IMR-90 (cell line): ENCODE measurements at regions not wholly inside any gene's neighbourhood (a gene's known extent, or its start where the extent isn't known, plus 50 kb on each side); places are given as distances from the start of the nearest gene placed in this dataset.
"Not testable (repeated sequence)": the region's sequence is repeated elsewhere in the genome, so short reads cannot be mapped to it uniquely, and the experiment has no call there.

Experiments
- ATAC-seq: fragments of 200-7000 bp; cut with Tn5 transposase; 2 replicates; pipeline ENCODE4 v1.9.1; 2020; ENCODE audit warnings: low read depth, mild to moderate bottlenecking, moderate library complexity
- BruUV-seq: library from RNA; stranded (reverse); fragments of 400-500 nt; replicated peaks from 2 replicates; lab custom pipeline; 2021; lab: Mats Ljungman, UMichigan
- CTCF ChIA-PET: fragments of 300-600 bp; formaldehyde crosslinking; extraction: SDS; loops from one replicate; lab custom pipeline; 2021; ENCODE audit warnings: antibody characterized with exemption; lab: Yijun Ruan, JAX
- POLR2A ChIA-PET: fragments of 300-600 bp; sonication (Branson Sonifier 250); formaldehyde crosslinking; loops from one replicate; lab custom pipeline; 2022; ENCODE audit warnings: antibody characterized with exemption; ENCODE audit not compliant: unreplicated experiment; lab: Charles Lee
- DNase-seq: peaks from one replicate; pipeline ENCODE4 v3.0.0; 2013
- H2AFZ ChIP-seq: replicated peaks from 2 replicates; pipeline ENCODE3; 2013; ENCODE audit warnings: low read length, mild to moderate bottlenecking; ENCODE audit not compliant: poor library complexity
- H2AK5ac ChIP-seq: 2 replicates; pipeline ENCODE4 v1.6.1; 2013; ENCODE audit warnings: low read depth, low read length, inconsistent platforms
- H2AK9ac ChIP-seq: replicated peaks from 2 replicates; pipeline ENCODE3; 2013; ENCODE audit warnings: mild to moderate bottlenecking, low read depth, low read length, moderate library complexity; ENCODE audit not compliant: poor library complexity
- H2BK120ac ChIP-seq: 2 replicates; pipeline ENCODE4 v1.6.1; 2013; ENCODE audit warnings: low read depth, low read length, inconsistent platforms
- H2BK15ac ChIP-seq: 3 replicates; pipeline ENCODE4 v1.6.1; 2013; ENCODE audit warnings: low read depth, low read length, inconsistent platforms
- H2BK20ac ChIP-seq: 2 replicates; pipeline ENCODE4 v1.6.1; 2013; ENCODE audit warnings: low read depth, mild to moderate bottlenecking, inconsistent platforms, low read length, moderate library complexity
- H2BK5ac ChIP-seq: 2 replicates; pipeline ENCODE4 v1.6.1; 2013; ENCODE audit warnings: mild to moderate bottlenecking, low read depth, low read length, inconsistent platforms; ENCODE audit not compliant: poor library complexity, severe bottlenecking
- H3K14ac ChIP-seq: replicated peaks from 2 replicates; pipeline ENCODE4 v1.6.1; 2013; ENCODE audit warnings: low read depth, low read length, inconsistent platforms
- H3K18ac ChIP-seq: 2 replicates; pipeline ENCODE4 v1.6.1; 2013; ENCODE audit warnings: low read depth, low read length, control low read depth
- H3K23ac ChIP-seq: 2 replicates; pipeline ENCODE4 v1.6.1; 2013; ENCODE audit warnings: low read depth, low read length, inconsistent platforms
- H3K27ac ChIP-seq: 2 replicates; pipeline ENCODE4 v1.5.1; 2013; ENCODE audit warnings: mild to moderate bottlenecking, control low read depth, low read length; ENCODE audit not compliant: insufficient read depth
- H3K27me3 ChIP-seq: 2 replicates; pipeline ENCODE4 v1.6.1; 2013; ENCODE audit warnings: low read length; ENCODE audit not compliant: control insufficient read depth, insufficient read depth
- H3K36me3 ChIP-seq: 2 replicates; pipeline ENCODE4 v1.6.1; 2013; ENCODE audit warnings: low read length, mixed read lengths; ENCODE audit not compliant: control insufficient read depth, insufficient read depth
- H3K4ac ChIP-seq: 2 replicates; pipeline ENCODE4 v1.6.1; 2013; ENCODE audit warnings: low read depth, low read length, inconsistent platforms
- H3K4me1 ChIP-seq: 2 replicates; pipeline ENCODE4 v1.6.1; 2013; ENCODE audit warnings: low read length, mixed read lengths; ENCODE audit not compliant: control insufficient read depth, insufficient read depth
- H3K4me2 ChIP-seq: 2 replicates; pipeline ENCODE4 v1.6.1; 2013; ENCODE audit warnings: low read depth, mild to moderate bottlenecking, control low read depth, low read length, moderate library complexity
- H3K4me3 ChIP-seq: 2 replicates; pipeline ENCODE4 v1.5.1; 2013; ENCODE audit warnings: low read depth, mild to moderate bottlenecking, control low read depth, low read length, moderate library complexity; ENCODE audit not compliant: insufficient read depth
- H3K56ac ChIP-seq: 2 replicates; pipeline ENCODE4 v1.6.1; 2013; ENCODE audit warnings: low read length, inconsistent platforms; ENCODE audit not compliant: insufficient read depth; ENCODE audit errors: extremely low read depth
- H3K79me1 ChIP-seq, 2 experiments: 2 replicates each; pipeline ENCODE4 v1.6.1; 2013; ENCODE audit warnings: low read length in 2 of 2, inconsistent platforms in 1 of 2, low read depth in 1 of 2
- H3K9ac ChIP-seq: 2 replicates; pipeline ENCODE4 v1.6.1; 2013; ENCODE audit warnings: low read depth, low read length, control low read depth
- H3K9me1 ChIP-seq: 2 replicates; pipeline ENCODE4 v1.6.1; 2013; ENCODE audit warnings: low read length, inconsistent platforms; ENCODE audit not compliant: insufficient read depth
- H3K9me3 ChIP-seq: 2 replicates; pipeline ENCODE4 v1.6.1; 2013; ENCODE audit warnings: low read length; ENCODE audit not compliant: control insufficient read depth, insufficient read depth
- H4K20me1 ChIP-seq: 2 replicates; pipeline ENCODE4 v1.6.1; 2013; ENCODE audit warnings: low read length, inconsistent platforms; ENCODE audit not compliant: insufficient read depth
- H4K5ac ChIP-seq: 2 replicates; pipeline ENCODE4 v1.6.1; 2013; ENCODE audit warnings: mild to moderate bottlenecking, low read depth, low read length, control low read depth
- H4K8ac ChIP-seq, 2 experiments: 2 replicates each; pipeline ENCODE4 v1.6.1; 2013; ENCODE audit warnings: low read depth in 2 of 2, low read length in 2 of 2, control low read depth in 1 of 2, inconsistent platforms in 1 of 2
- H4K91ac ChIP-seq: 2 replicates; pipeline ENCODE4 v1.6.1; 2013; ENCODE audit warnings: low read depth, low read length, inconsistent platforms; ENCODE audit not compliant: insufficient read depth
- BHLHE40 ChIP-seq: fragments of 150-350 bp; IDR thresholded peaks from 2 replicates; pipeline ENCODE4 v1.6.1; 2016; ENCODE audit warnings: mild to moderate bottlenecking, low read depth, low read length
- ELK1 ChIP-seq: fragments of 150-350 bp; IDR thresholded peaks from 2 replicates; pipeline ENCODE4 v1.6.1; 2016; ENCODE audit warnings: low read depth, mild to moderate bottlenecking, low read length, moderate library complexity, borderline replicate concordance
- FOS ChIP-seq: fragments of 150-350 bp; IDR thresholded peaks from 2 replicates; pipeline ENCODE4 v1.6.1; 2016; ENCODE audit warnings: low read depth, low read length
- MAFK ChIP-seq: IDR thresholded peaks from 2 replicates; pipeline ENCODE4 v1.6.1; 2012; ENCODE audit warnings: low read depth, low read length, improper control_type of control experiment
- MXI1 ChIP-seq: IDR thresholded peaks from 2 replicates; pipeline ENCODE4 v1.6.1; 2012; ENCODE audit warnings: low read depth, mild to moderate bottlenecking, low read length, moderate library complexity, borderline replicate concordance
- NFE2L2 ChIP-seq: fragments of 150-350 bp; IDR thresholded peaks from 2 replicates; pipeline ENCODE4 v1.6.1; 2016; ENCODE audit warnings: low read depth, mild to moderate bottlenecking, low read length
- SMC3 ChIP-seq: fragments of 150-350 bp; IDR thresholded peaks from 2 replicates; pipeline ENCODE4 v1.6.1; 2016; ENCODE audit warnings: low read depth, mild to moderate bottlenecking, antibody characterized with exemption, low read length, moderate library complexity
- USF2 ChIP-seq: fragments of 150-350 bp; IDR thresholded peaks from 2 replicates; pipeline ENCODE4 v1.6.1; 2017; ENCODE audit warnings: mild to moderate bottlenecking, antibody characterized with exemption, low read length, low read depth
- WGBS, 2 experiments: methylation state at CpG; one replicate each; pipeline versions ENCODE4 v1.1.5 to v1.1.7; 2013; ENCODE audit warnings: missing lambda C conversion rate in 2 of 2; ENCODE audit not compliant: insufficient read length in 1 of 2; ENCODE audit errors: extremely low coverage in 2 of 2; 5-methylcytosine and 5-hydroxymethylcytosine counted together
- dilution Hi-C: fragments of 300-500 bp; cut with HindIII; formaldehyde crosslinking; loops from one replicate; pipeline ENCODE4 v1.14.3; 2018; ENCODE audit warnings: low sequenced_read_pairs; ENCODE audit not compliant: unreplicated experiment
- in situ Hi-C: fragments of 300-500 bp; cut with MboI; formaldehyde crosslinking; loops from 3 replicates; pipeline ENCODE4 v1.14.3; 2019; ENCODE audit warnings: low sequenced_read_pairs, inconsistent platforms, mixed read lengths
- intact Hi-C: fragments of 100-400 bp; cut with micrococcal nuclease; formaldehyde crosslinking; loops from 2 replicates; pipeline ENCODE4 v1.10.0; 2022

GRCh38 chr6:48951917-48952316 lies 511.1 kb downstream of the MMUT start:
- ChIA-PET CTCF (no interaction called here), POLR2A (no interaction called here)
- no CpG with 5 or more reads among the region's 2 CpGs for WGBS, 2 experiments
- no peak overlapping the region for H3K14ac ChIP-seq
- no peak overlapping the region for H2AK9ac ChIP-seq
- H4K5ac ChIP-seq = no peak overlapping the region
- intact Hi-C loops = loop anchor here (5.0 kb wide), 1 partner anchor 55 kb away; no protein-coding TSS in a partner anchor
- TF ChIP-seq MXI1 = no peak
- TF ChIP-seq NFE2L2 = no peak
- TF ChIP-seq MAFK = no peak
- TF ChIP-seq BHLHE40 = no peak
- no peak for TF ChIP-seq FOS
- TF ChIP-seq SMC3 = no peak
- TF ChIP-seq USF2 = no peak
- TF ChIP-seq ELK1 = no peak
- H2BK120ac ChIP-seq = no peak overlapping the region
- ATAC-seq (no peak), DNase-seq (no peak)
- H3K4me1 ChIP-seq = no peaks in the 10 kb centered on the region
- no peak overlapping the region for H3K4ac ChIP-seq
- no peak overlapping the region for H3K4me3 ChIP-seq
- no peak overlapping the region for H3K18ac ChIP-seq
- no peak overlapping the region for H2BK15ac ChIP-seq
- no peaks in the 10 kb centered on the region for H4K20me1 ChIP-seq
- H3K56ac ChIP-seq = no peak overlapping the region
- H3K23ac ChIP-seq = no peak overlapping the region
- H3K9me1 ChIP-seq = no peaks in the 10 kb centered on the region
- H3K27ac ChIP-seq = no peak overlapping the region
- H2BK5ac ChIP-seq = no peak overlapping the region
- dilution Hi-C loops = no loop called here
- H3K9ac ChIP-seq = no peak overlapping the region
- in situ Hi-C loops = no loop called here
- H3K27me3 ChIP-seq = no peaks in the 10 kb centered on the region
- H2AFZ ChIP-seq = no peak overlapping the region
- no peak overlapping the region for H4K8ac ChIP-seq
- H2BK20ac ChIP-seq = no peak overlapping the region
- no TSS peak for BruUV-seq
- H3K79me1 ChIP-seq = no peaks in the 10 kb centered on the region
- H3K4me2 ChIP-seq = no peak overlapping the region
- no peaks in the 10 kb centered on the region for H3K9me3 ChIP-seq
- no peak overlapping the region for H4K91ac ChIP-seq
- H3K36me3 ChIP-seq = no peaks in the 10 kb centered on the region
- H2AK5ac ChIP-seq = no peak overlapping the region

GRCh38 chr6:48944276-48944675 lies 518.8 kb downstream of the MMUT start:
- H3K23ac ChIP-seq, H2BK5ac ChIP-seq, H2BK120ac ChIP-seq, H3K18ac ChIP-seq, H2AK5ac ChIP-seq, H4K8ac ChIP-seq, H3K9me3 ChIP-seq, H4K5ac ChIP-seq, POLR2A ChIA-PET, intact Hi-C loops, H3K4me3 ChIP-seq, H3K27me3 ChIP-seq, H4K20me1 ChIP-seq, BruUV-seq, H3K79me1 ChIP-seq, H3K14ac ChIP-seq, dilution Hi-C loops, H3K36me3 ChIP-seq, H4K91ac ChIP-seq, H2AFZ ChIP-seq, H3K4ac ChIP-seq, H2BK20ac ChIP-seq, H2BK15ac ChIP-seq, H3K27ac ChIP-seq, H2AK9ac ChIP-seq, H3K9me1 ChIP-seq, H3K9ac ChIP-seq, ATAC-seq, CTCF ChIA-PET, H3K4me2 ChIP-seq, H3K4me1 ChIP-seq, in situ Hi-C loops, DNase-seq, H3K56ac ChIP-seq: not testable (repeated sequence)
- WGBS, 2 experiments = no CpG with 5 or more reads among the region's 4 CpGs
